ENCODE measurements at regions not wholly inside any gene's neighbourhood (a gene's known extent, or its start where the extent isn't known, plus 50 kb on each side); places are given as distances from the start of the nearest gene placed in this dataset.

DNA sequence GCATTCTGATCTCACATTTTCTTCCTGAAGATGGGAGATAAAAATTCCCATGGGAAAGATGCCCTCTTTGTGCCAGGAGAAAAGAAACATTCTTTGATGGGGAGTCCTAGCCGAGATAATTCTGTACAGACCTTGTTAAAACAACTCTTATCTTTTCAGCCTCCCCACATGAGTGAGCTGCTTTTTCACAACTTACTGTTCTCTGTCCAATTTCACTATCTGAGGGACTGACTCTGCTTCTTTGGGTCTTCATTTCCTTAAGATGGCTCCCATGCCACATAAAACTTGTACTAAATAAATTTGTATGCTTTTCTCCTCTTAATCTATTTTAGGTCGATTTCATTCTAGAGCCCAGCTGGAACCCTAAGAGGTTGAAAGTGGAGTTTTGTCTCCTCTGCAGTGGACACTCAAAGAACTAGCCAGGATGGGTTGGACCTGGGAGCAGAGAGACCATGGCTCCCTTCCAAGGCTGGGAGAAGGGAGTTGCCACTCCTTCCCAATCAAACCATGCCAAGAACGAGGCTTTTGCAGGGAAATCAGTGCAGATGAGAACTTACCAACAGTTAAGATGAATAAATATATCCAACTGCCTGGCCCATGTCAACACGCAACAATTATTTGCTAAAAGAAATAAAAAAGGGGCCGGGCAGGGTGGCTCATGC is 285.8 kb upstream of the SULF2 start:
- Mint-ChIP-seq H3K36me3 (ENCODE audit: low read depth) (no peaks in the 10 kb centered on the region), H3K27ac (ENCODE audit: unreplicated experiment) (no peak overlapping the region), H3K4me1 (no peaks in the 10 kb centered on the region), H3K4me3 (no peak overlapping the region), H3K27me3 (ENCODE audit: low read depth) (no peaks in the 10 kb centered on the region), H3K9me3 (no peaks in the 10 kb centered on the region)
- no peak for TF ChIP-seq CTCF (conservative IDR thresholded peaks at IDR 0.05)
- DNase-seq (ENCODE audit: low read depth, low spot score): no peak

- Mint-ChIP-seq H3K27me3 (ENCODE audit: low read depth) (no peaks in the 10 kb centered on the region), H3K9me3 (no peaks in the 10 kb centered on the region), H3K27ac (ENCODE audit: unreplicated experiment) (no peak overlapping the region), H3K4me1 (peaks cover 10% of the 10 kb centered on the region), H3K36me3 (ENCODE audit: low read depth) (no peaks in the 10 kb centered on the region), H3K4me3 (no peak overlapping the region)
- no peak for TF ChIP-seq CTCF (conservative IDR thresholded peaks at IDR 0.05)
- no peak for DNase-seq (ENCODE audit: low read depth, low spot score)
Measured at GRCh38 chr20:48069596-48069995, 284.3 kb upstream of the SULF2 start.

DNA sequence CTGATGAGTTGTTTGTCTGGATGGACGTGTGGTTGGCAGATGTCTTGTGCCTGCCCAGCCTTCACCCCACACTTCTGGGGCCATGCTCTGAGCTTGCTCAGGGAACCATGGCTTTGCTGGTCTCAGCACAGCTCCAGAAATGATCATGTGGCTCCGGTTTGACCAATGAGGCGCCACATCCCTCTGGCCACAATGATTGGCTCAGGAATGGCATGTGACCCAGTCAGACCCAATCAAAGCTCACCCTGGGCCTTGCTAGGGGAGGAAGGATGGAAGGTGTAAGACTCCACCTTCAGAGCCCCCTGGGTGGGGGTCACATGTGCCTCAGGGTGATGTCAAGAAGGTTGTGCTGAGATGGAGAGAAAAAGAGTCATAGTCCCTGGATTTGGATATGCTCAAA is 281.6 kb upstream of the SULF2 start:
- DNase-seq (ENCODE audit: low read depth, low spot score): no peak
- Mint-ChIP-seq H3K4me1 (peaks cover 19% of the 10 kb centered on the region), H3K27ac (ENCODE audit: unreplicated experiment) (no peak overlapping the region), H3K36me3 (ENCODE audit: low read depth) (no peaks in the 10 kb centered on the region), H3K27me3 (ENCODE audit: low read depth) (no peaks in the 10 kb centered on the region), H3K9me3 (no peaks in the 10 kb centered on the region), H3K4me3 (no peak overlapping the region)
- no peak for TF ChIP-seq CTCF (conservative IDR thresholded peaks at IDR 0.05)

- H3K27me3 Mint-ChIP-seq (ENCODE audit: low read depth): no peaks in the 10 kb centered on the region
- no peak overlapping the region for H3K4me3 Mint-ChIP-seq
- no peak for TF ChIP-seq CTCF (conservative IDR thresholded peaks at IDR 0.05)
- peaks cover 19% of the 10 kb centered on the region for H3K4me1 Mint-ChIP-seq
- H3K27ac Mint-ChIP-seq (ENCODE audit: unreplicated experiment): peak overlapping the region; percentile 73
- no peaks in the 10 kb centered on the region for H3K9me3 Mint-ChIP-seq
- no peak for DNase-seq (ENCODE audit: low read depth, low spot score)
- no peaks in the 10 kb centered on the region for H3K36me3 Mint-ChIP-seq (ENCODE audit: low read depth)
Measured at GRCh38 chr20:48066246-48066645, 281.0 kb upstream of the SULF2 start.

DNA sequence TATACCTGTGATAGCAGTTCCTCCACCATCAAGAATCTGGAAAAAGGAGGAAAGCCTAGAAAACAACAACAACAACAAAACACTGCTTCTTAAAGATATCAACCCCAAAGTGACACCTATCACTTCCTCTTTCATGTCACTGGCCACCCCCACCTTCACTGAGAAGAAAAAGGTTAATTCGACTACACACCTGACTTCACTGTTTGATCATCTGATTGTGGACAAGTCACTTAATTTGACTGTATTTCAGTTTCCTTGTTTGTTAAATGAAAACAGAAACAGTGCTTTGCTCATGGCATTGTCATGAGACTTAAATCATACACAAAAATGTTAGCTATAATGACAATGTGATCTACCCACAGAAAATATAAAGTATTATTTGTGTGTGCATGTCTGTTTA is 280.6 kb upstream of the SULF2 start:
- TF ChIP-seq CTCF (conservative IDR thresholded peaks at IDR 0.05): no peak
- Mint-ChIP-seq H3K9me3 (no peaks in the 10 kb centered on the region), H3K27me3 (ENCODE audit: low read depth) (no peaks in the 10 kb centered on the region), H3K4me3 (no peak overlapping the region), H3K27ac (ENCODE audit: unreplicated experiment) (no peak overlapping the region), H3K36me3 (ENCODE audit: low read depth) (no peaks in the 10 kb centered on the region), H3K4me1 (peaks cover 19% of the 10 kb centered on the region)
- no peak for DNase-seq (ENCODE audit: low read depth, low spot score)
